H1 (cell line): ENCODE measurements at regions not wholly inside any gene's neighbourhood (a gene's known extent, or its start where the extent isn't known, plus 50 kb on each side); places are given as distances from the start of the nearest gene placed in this dataset.

Experiments used
- CTCF ChIA-PET: fragments of 300-600 bp; sonication (Branson Sonifier 250); formaldehyde crosslinking; loops from one replicate; lab custom pipeline; 2021; ENCODE audit not compliant: partially characterized antibody; lab: Charles Lee
- POLR2A ChIA-PET: fragments of 300-600 bp; sonication (Branson Sonifier 250); formaldehyde crosslinking; loops from one replicate; lab custom pipeline; 2021; ENCODE audit warnings: inconsistent platforms; ENCODE audit not compliant: partially characterized antibody; lab: Charles Lee
- DNase-seq, 2 experiments: peaks; one replicate each; pipeline versions ENCODE4 v3.0.0 to v3.0.0-alpha.2; 2010 to 2022; ENCODE audit warnings: low spot score in 2 of 2, low read depth in 1 of 2, mixed read lengths in 1 of 2
- FAIRE-seq: peaks from 2 replicates; lab custom pipeline; 2011; peaks lifted over from hg19 to GRCh38; lab: Jason Lieb, UNC
- H2AFZ ChIP-seq: 2 replicates; pipeline ENCODE4 v1.8.1; 2012; ENCODE audit warnings: low read length, inconsistent platforms
- H2AK5ac ChIP-seq: 2 replicates; pipeline ENCODE4 v1.6.1; 2013; ENCODE audit warnings: low read depth, low read length
- H2BK120ac ChIP-seq: replicated peaks from 2 replicates; pipeline ENCODE3; 2013; ENCODE audit warnings: low read depth, low read length, inconsistent platforms
- H2BK12ac ChIP-seq: 2 replicates; pipeline ENCODE4 v1.6.1; 2013; ENCODE audit warnings: low read depth, low read length
- H2BK15ac ChIP-seq: 2 replicates; pipeline ENCODE4 v1.6.1; 2013; ENCODE audit warnings: low read length
- H2BK20ac ChIP-seq: 2 replicates; pipeline ENCODE4 v1.6.1; 2013; ENCODE audit warnings: low read length
- H2BK5ac ChIP-seq: 2 replicates; pipeline ENCODE4 v1.6.1; 2013; ENCODE audit warnings: low read depth, low read length
- H3K14ac ChIP-seq: 2 replicates; pipeline ENCODE4 v1.6.1; 2013; ENCODE audit warnings: inconsistent platforms; ENCODE audit not compliant: insufficient read length
- H3K18ac ChIP-seq: 2 replicates; pipeline ENCODE4 v1.6.1; 2013; ENCODE audit warnings: low read length; ENCODE audit errors: extremely low read depth
- H3K23ac ChIP-seq: 2 replicates; pipeline ENCODE4 v1.6.1; 2013; ENCODE audit warnings: inconsistent platforms; ENCODE audit not compliant: insufficient read length
- H3K23me2 ChIP-seq: 2 replicates; pipeline ENCODE4 v1.6.1; 2013; ENCODE audit warnings: low read depth, low read length
- H3K27ac ChIP-seq: 2 replicates; pipeline ENCODE4 v1.6.1; 2011; ENCODE audit warnings: low read depth, low read length, inconsistent platforms
- H3K27me3 ChIP-seq, 4 experiments: replicated peaks in 1 of 4; 1 replicate in 1 of 4; 2 replicates in 3 of 4; pipeline versions ENCODE4 v1.6.1 to v1.8.1; 2011 to 2013; ENCODE audit warnings: low read length in 3 of 4, mild to moderate bottlenecking in 3 of 4, inconsistent platforms in 2 of 4, mixed read lengths in 2 of 4, moderate library complexity in 1 of 4; ENCODE audit not compliant: control insufficient read depth in 3 of 4, insufficient read depth in 3 of 4; ENCODE audit errors: extremely low read depth in 1 of 4
- H3K36me3 ChIP-seq, 4 experiments: 2 replicates each; pipeline versions ENCODE4 v1.6.1 to v1.8.1; 2011 to 2013; ENCODE audit warnings: mild to moderate bottlenecking in 4 of 4, low read length in 3 of 4, moderate library complexity in 2 of 4, control low read depth in 1 of 4, inconsistent platforms in 1 of 4; ENCODE audit not compliant: insufficient read depth in 4 of 4, control insufficient read depth in 2 of 4
- H3K4ac ChIP-seq: replicated peaks from 2 replicates; pipeline ENCODE3; 2013; ENCODE audit warnings: low read length, low read depth, mixed read lengths, inconsistent platforms; ENCODE audit not compliant: insufficient read length
- H3K4me1 ChIP-seq, 4 experiments: replicated peaks in 1 of 4; 1 replicate in 1 of 4; 2 replicates in 3 of 4; pipeline versions ENCODE4 v1.6.1 to v1.8.1; 2011 to 2013; ENCODE audit warnings: low read length in 3 of 4, inconsistent platforms in 2 of 4, mixed read lengths in 1 of 4; ENCODE audit not compliant: insufficient read depth in 4 of 4, control insufficient read depth in 3 of 4
- H3K4me2 ChIP-seq, 2 experiments: 2 replicates each; pipeline versions ENCODE4 v1.6.1 to v1.8.1; 2011 to 2013; ENCODE audit warnings: low read depth in 2 of 2, low read length in 2 of 2, control low read depth in 1 of 2, inconsistent platforms in 1 of 2, mild to moderate bottlenecking in 1 of 2; ENCODE audit not compliant: insufficient read depth in 1 of 2
- H3K4me3 ChIP-seq, 4 experiments: fragments of 200-600, 300-600 bp in 1 of 4; sonication (generic), shearing (Covaris generic), sonication (Bioruptor Twin) in 1 of 4; 2 replicates each; pipeline versions ENCODE4 v1.5.1 to v1.8.1; 2011 to 2016; ENCODE audit warnings: low read length in 4 of 4, low read depth in 3 of 4, control low read depth in 2 of 4, inconsistent platforms in 2 of 4, mild to moderate bottlenecking in 2 of 4, mixed read lengths in 1 of 4, moderate library complexity in 1 of 4; ENCODE audit not compliant: insufficient read depth in 2 of 4; ENCODE audit errors: extremely low read depth in 1 of 4
- H3K56ac ChIP-seq: replicated peaks from 2 replicates; pipeline ENCODE3; 2013; ENCODE audit warnings: low read depth, mild to moderate bottlenecking, mixed read lengths, low read length, inconsistent platforms; ENCODE audit not compliant: insufficient read length
- H3K79me1 ChIP-seq: 2 replicates; pipeline ENCODE4 v1.6.1; 2013; ENCODE audit warnings: low read depth, low read length, control low read depth
- H3K79me2 ChIP-seq, 2 experiments: 2 replicates each; pipeline versions ENCODE4 v1.6.1 to v1.8.1; 2012 to 2013; ENCODE audit warnings: low read length in 2 of 2, mild to moderate bottlenecking in 2 of 2, inconsistent platforms in 1 of 2; ENCODE audit not compliant: insufficient read depth in 2 of 2, control insufficient read depth in 1 of 2
- H3K9ac ChIP-seq, 4 experiments: replicated peaks in 1 of 4; 1 replicate in 1 of 4; 2 replicates in 3 of 4; pipeline versions ENCODE4 v1.6.1 to v1.8.1; 2011 to 2013; ENCODE audit warnings: low read depth in 3 of 4, low read length in 3 of 4, control low read depth in 2 of 4, mild to moderate bottlenecking in 2 of 4, moderate library complexity in 2 of 4, inconsistent platforms in 1 of 4; ENCODE audit errors: extremely low read depth in 1 of 4
- H3K9me3 ChIP-seq, 2 experiments: 2 replicates each; pipeline versions ENCODE4 v1.6.1 to v1.8.1; 2012 to 2013; ENCODE audit warnings: mild to moderate bottlenecking in 2 of 2, moderate library complexity in 2 of 2, control low read depth in 1 of 2, inconsistent platforms in 1 of 2, low read depth in 1 of 2, low read length in 1 of 2, mixed read lengths in 1 of 2; ENCODE audit not compliant: insufficient read depth in 2 of 2
- H4K20me1 ChIP-seq, 2 experiments: replicated peaks in 1 of 2; 2 replicates each; pipeline versions ENCODE3 to v1.8.1; 2011 to 2013; ENCODE audit warnings: inconsistent platforms in 2 of 2, low read length in 2 of 2, mild to moderate bottlenecking in 1 of 2; ENCODE audit not compliant: insufficient read depth in 2 of 2, control insufficient read depth in 1 of 2
- H4K5ac ChIP-seq: 2 replicates; pipeline ENCODE4 v1.6.1; 2013; ENCODE audit warnings: low read length, low read depth, mixed read lengths, inconsistent platforms; ENCODE audit not compliant: insufficient read length
- H4K8ac ChIP-seq: 2 replicates; pipeline ENCODE4 v1.8.0; 2013; ENCODE audit warnings: mild to moderate bottlenecking, moderate library complexity, low read length, inconsistent platforms; ENCODE audit not compliant: insufficient read depth; ENCODE audit errors: extremely low read depth
- H4K91ac ChIP-seq: replicated peaks from 2 replicates; pipeline ENCODE3; 2013; ENCODE audit warnings: low read length, mixed read lengths, inconsistent platforms; ENCODE audit not compliant: insufficient read length
- CBX5 ChIP-seq: fragments of 300-800, 300-1000 bp; sonication (generic); IDR thresholded peaks from 2 replicates; pipeline ENCODE4 v1.7.1; 2016; ENCODE audit warnings: antibody characterized with exemption, low read length, low read depth
- CHD2 ChIP-seq: IDR thresholded peaks from 2 replicates; pipeline ENCODE4 v1.6.1; 2012; ENCODE audit warnings: low read length, improper control_type of control experiment
- NANOG ChIP-seq: IDR thresholded peaks from 2 replicates; pipeline ENCODE4 v1.6.1; 2011; ENCODE audit warnings: low read length, low read depth, mild to moderate bottlenecking, inconsistent platforms; ENCODE audit not compliant: insufficient read depth, poor library complexity, severe bottlenecking
- POU5F1 ChIP-seq: IDR thresholded peaks from 2 replicates; pipeline ENCODE4 v1.6.1; 2011; ENCODE audit warnings: low read depth, mild to moderate bottlenecking, low read length, moderate library complexity
- RXRA ChIP-seq: IDR thresholded peaks from 2 replicates; pipeline ENCODE4 v1.6.1; 2011; ENCODE audit warnings: low read depth, mild to moderate bottlenecking, low read length, moderate library complexity; ENCODE audit not compliant: insufficient read depth
- YY1 ChIP-seq: IDR thresholded peaks from 2 replicates; pipeline ENCODE4 v1.6.1; 2011; ENCODE audit warnings: low read depth, mild to moderate bottlenecking, low read length
- WGBS, 2 experiments: shearing (Covaris generic) in 1 of 2; methylation state at CpG; one replicate each; pipeline versions ENCODE4 v1.1.6 to v1.1.7; 2013 to 2015; ENCODE audit warnings: low lambda C conversion rate in 2 of 2, mixed read lengths in 2 of 2, inconsistent platforms in 1 of 2, low coverage in 1 of 2, missing lambda C conversion rate in 1 of 2; ENCODE audit not compliant: insufficient replicate concordance in 2 of 2, insufficient coverage in 1 of 2, insufficient read length in 1 of 2; ENCODE audit errors: extremely low coverage in 1 of 2, missing lambda C conversion rate in 1 of 2; 5-methylcytosine and 5-hydroxymethylcytosine counted together

- no peak for DNase-seq
- no peak overlapping the region for H2BK120ac ChIP-seq
- H3K79me2 ChIP-seq: no peaks in the 10 kb centered on the region
- 89% methylated on average over 8 of the region's 8 CpGs; no CpG with 5 or more reads in 1 of the 2 experiments for WGBS, 2 experiments
- H2BK5ac ChIP-seq: no peak overlapping the region
- no peak overlapping the region for H3K14ac ChIP-seq
- no peaks in the 10 kb centered on the region for H3K4me1 ChIP-seq
- H2AK5ac ChIP-seq: no peak overlapping the region
- no peak overlapping the region for H2BK20ac ChIP-seq
- H3K9me3 ChIP-seq: no peaks in the 10 kb centered on the region
- no peak overlapping the region for H4K91ac ChIP-seq
- ChIA-PET CTCF (interaction anchor here (1.6 kb wide), 2 partner anchors 8 to 26 kb away, joined by 3 to 7 read pairs; no protein-coding TSS in a partner anchor), POLR2A (no interaction called here)
- no peak overlapping the region for H3K4me3 ChIP-seq
- H3K27me3 ChIP-seq: no peaks in the 10 kb centered on the region
- no peak overlapping the region for H2BK12ac ChIP-seq
- no peak overlapping the region for H3K23ac ChIP-seq
- H4K5ac ChIP-seq: no peak overlapping the region
- no peak overlapping the region for H3K4me2 ChIP-seq
- no peaks in the 10 kb centered on the region for H3K23me2 ChIP-seq
- no peak overlapping the region for H3K9ac ChIP-seq
- H3K27ac ChIP-seq: no peak overlapping the region
- no peak overlapping the region for H3K18ac ChIP-seq
- no peaks in the 10 kb centered on the region; the same call in 1 of the 2 replicates for H3K79me1 ChIP-seq
- FAIRE-seq: no peak
- no peaks in the 10 kb centered on the region for H3K36me3 ChIP-seq
- no peaks in the 10 kb centered on the region for H4K20me1 ChIP-seq
- H2AFZ ChIP-seq: no peak overlapping the region
- no peak overlapping the region for H3K56ac ChIP-seq
- no peak overlapping the region for H4K8ac ChIP-seq
- H2BK15ac ChIP-seq: no peak overlapping the region
- H3K4ac ChIP-seq: no peak overlapping the region
- TF ChIP-seq RXRA (no peak), CBX5 (no peak), CHD2 (no peak), POU5F1 (no peak), YY1 (no peak), NANOG (no peak)
Measured at GRCh38 chr2:8617590-8617989, 64.3 kb upstream of the ID2 start.
